GM12891 (cell line): ENCODE measurements at regions not wholly inside any gene's neighbourhood (a gene's known extent, or its start where the extent isn't known, plus 50 kb on each side); places are given as distances from the start of the nearest gene placed in this dataset.

Experiments
- POLR2A ChIP-seq: IDR thresholded peaks from 2 replicates; pipeline ENCODE4 v1.6.1; 2011; ENCODE audit warnings: low read depth, low read length, control low read depth
- POLR2AphosphoS5 ChIP-seq: IDR thresholded peaks from 2 replicates; pipeline ENCODE4 v1.6.1; 2011; ENCODE audit warnings: low read depth, low read length, control low read depth

DNA sequence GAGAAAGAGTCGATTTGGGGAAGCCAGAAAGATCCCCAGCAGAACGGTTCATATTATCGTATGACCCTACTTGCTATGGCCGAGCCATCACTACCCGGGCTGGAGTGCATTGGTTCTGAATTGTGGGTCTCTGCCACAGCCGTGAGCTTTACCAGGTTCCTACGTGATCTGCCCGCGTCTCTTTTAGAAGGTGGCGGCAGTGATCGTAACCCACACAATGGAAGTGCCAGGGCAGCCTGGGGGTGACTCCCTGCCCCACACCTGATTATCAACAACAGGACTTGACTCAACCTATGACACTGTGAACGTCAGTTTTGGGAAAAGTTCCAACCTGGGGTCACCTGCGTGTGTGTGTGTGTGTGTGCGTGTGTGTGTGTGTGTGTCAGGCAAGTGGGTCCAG is 90.8 kb downstream of the SHOX start:
- no peak for TF ChIP-seq POLR2AphosphoS5
- no peak for TF ChIP-seq POLR2A
